GM12878 (cell line): ENCODE measurements at regions not wholly inside any gene's neighbourhood (a gene's known extent, or its start where the extent isn't known, plus 50 kb on each side); places are given as distances from the start of the nearest gene placed in this dataset.

Source experiments
- ATAC-seq: fragments of 200-7000 bp; cut with Tn5 transposase; 3 replicates; pipeline ENCODE4 v1.9.1; 2020; ENCODE audit warnings: mild to moderate bottlenecking, moderate library complexity
- BruUV-seq: library from RNA; stranded (reverse); fragments of 400-500 nt; replicated peaks from 2 replicates; lab custom pipeline; 2021; lab: Mats Ljungman, UMichigan
- CTCF ChIA-PET: fragments of 300-600 bp; sonication (Branson Sonifier 250); formaldehyde crosslinking; extraction: SDS; loops from one replicate; lab custom pipeline; 2021; ENCODE audit warnings: inconsistent platforms; lab: Yijun Ruan, JAX
- POLR2A ChIA-PET: fragments of 350-600 bp; formaldehyde crosslinking; extraction: SDS; loops from one replicate; lab custom pipeline; 2021; ENCODE audit warnings: inconsistent platforms; lab: Charles Lee
- RAD21 ChIA-PET: fragments of 300-600 bp; sonication (Branson Sonifier 250); formaldehyde crosslinking; loops from one replicate; lab custom pipeline; 2023; ENCODE audit warnings: antibody characterized with exemption; ENCODE audit not compliant: unreplicated experiment; lab: Charles Lee
- SMC1A ChIA-PET: fragments of 300-600 bp; sonication (Branson Sonifier 250); formaldehyde crosslinking; loops from one replicate; lab custom pipeline; 2023; ENCODE audit not compliant: unreplicated experiment, uncharacterized antibody; lab: Charles Lee
- DNase-seq: peaks from one replicate; pipeline ENCODE4 v3.0.0-alpha.2; 2011; ENCODE audit warnings: low read depth, low spot score
- FAIRE-seq: peaks from 3 replicates; lab custom pipeline; 2011; peaks lifted over from hg19 to GRCh38; lab: Jason Lieb, UNC
- H2AFZ ChIP-seq: 2 replicates; pipeline ENCODE4 v1.6.0; 2011; ENCODE audit warnings: low read depth, low read length, control low read depth; ENCODE audit not compliant: control insufficient read depth
- H3K27ac ChIP-seq: 2 replicates; pipeline ENCODE4 v1.5.1; 2011; ENCODE audit warnings: control low read depth; ENCODE audit not compliant: control insufficient read depth, insufficient read depth
- H3K27me3 ChIP-seq, 2 experiments: replicated peaks in 1 of 2; 2 replicates each; pipeline versions ENCODE4 v1.6.0 to v1.6.1; 2011; ENCODE audit warnings: low read length in 1 of 2; ENCODE audit not compliant: control insufficient read depth in 2 of 2, insufficient read depth in 2 of 2
- H3K36me3 ChIP-seq, 2 experiments: 2 replicates each; pipeline ENCODE4 v1.5.1; 2011; ENCODE audit warnings: low read length in 1 of 2; ENCODE audit not compliant: control insufficient read depth in 2 of 2, insufficient read depth in 2 of 2
- H3K4me1 ChIP-seq: 2 replicates; pipeline ENCODE4 v1.6.1; 2011; ENCODE audit warnings: mild to moderate bottlenecking, low read length, moderate library complexity, mixed read lengths; ENCODE audit not compliant: control insufficient read depth, insufficient read depth
- H3K4me2 ChIP-seq: 2 replicates; pipeline ENCODE4 v1.6.0; 2011; ENCODE audit warnings: control low read depth; ENCODE audit not compliant: control insufficient read depth, insufficient read depth
- H3K4me3 ChIP-seq: fragments of 200-600 bp; sonication (generic); 2 replicates; pipeline ENCODE4 v1.5.1; 2016
- H3K79me2 ChIP-seq: 2 replicates; pipeline ENCODE4 v1.6.0; 2011; ENCODE audit warnings: low read length; ENCODE audit not compliant: control insufficient read depth, insufficient read depth
- H3K9ac ChIP-seq: 2 replicates; pipeline ENCODE4 v1.8.0; 2011; ENCODE audit warnings: low read length, control low read depth, mixed read lengths; ENCODE audit not compliant: control insufficient read depth, insufficient read depth
- H3K9me3 ChIP-seq: replicated peaks from 3 replicates; pipeline ENCODE4 v1.5.1; 2011; ENCODE audit warnings: mild to moderate bottlenecking, low read length; ENCODE audit not compliant: control insufficient read depth, insufficient read depth
- H4K20me1 ChIP-seq: 2 replicates; pipeline ENCODE4 v1.6.0; 2011; ENCODE audit not compliant: control insufficient read depth, insufficient read depth
- BMI1 ChIP-seq: fragments of 450-650 bp; IDR thresholded peaks from 2 replicates; pipeline ENCODE4 v1.6.1; 2016; ENCODE audit warnings: mild to moderate bottlenecking, moderate library complexity, borderline replicate concordance
- BRCA1 ChIP-seq: IDR thresholded peaks from 2 replicates; pipeline ENCODE4 v1.6.1; 2011; ENCODE audit warnings: low read depth, low read length, improper control_type of control experiment
- CHD1 ChIP-seq: IDR thresholded peaks from 2 replicates; pipeline ENCODE4 v1.6.1; 2012; ENCODE audit warnings: low read depth, low read length, improper control_type of control experiment
- FOXM1 ChIP-seq: IDR thresholded peaks from 2 replicates; pipeline ENCODE4 v1.6.1; 2012; ENCODE audit warnings: low read depth, mild to moderate bottlenecking, inconsistent platforms, low read length, moderate library complexity
- GABPA ChIP-seq: IDR thresholded peaks from 2 replicates; pipeline ENCODE4 v1.6.1; 2014; ENCODE audit warnings: antibody characterized with exemption, low read depth, mild to moderate bottlenecking, inconsistent platforms
- JUNB ChIP-seq: IDR thresholded peaks from 2 replicates; pipeline ENCODE4 v1.6.1; 2016; ENCODE audit warnings: antibody characterized with exemption, mild to moderate bottlenecking
- MEF2B ChIP-seq: fragments of 450-650 bp; IDR thresholded peaks from 2 replicates; pipeline ENCODE4 v1.6.1; 2018; ENCODE audit warnings: mild to moderate bottlenecking, moderate library complexity; ENCODE audit not compliant: partially characterized antibody, poor library complexity, severe bottlenecking
- MXI1 ChIP-seq: fragments of 150-350 bp; IDR thresholded peaks from 2 replicates; pipeline ENCODE4 v1.6.1; 2011; ENCODE audit warnings: low read depth, mild to moderate bottlenecking, inconsistent platforms, low read length, improper control_type of control experiment
- MYB ChIP-seq: fragments of 150-350 bp; IDR thresholded peaks from 2 replicates; pipeline ENCODE4 v1.6.1; 2014; ENCODE audit warnings: mild to moderate bottlenecking, low read depth, low read length, borderline replicate concordance
- MYC ChIP-seq: IDR thresholded peaks from 2 replicates; pipeline ENCODE4 v1.6.1; 2011; ENCODE audit warnings: mild to moderate bottlenecking, low read length, moderate library complexity, inconsistent platforms; ENCODE audit not compliant: insufficient read depth, insufficient replicate concordance, insufficient read length, severe bottlenecking
- RAD21 ChIP-seq: IDR thresholded peaks from 2 replicates; pipeline ENCODE4 v1.6.1; 2011; ENCODE audit warnings: mild to moderate bottlenecking, low read depth, low read length, moderate library complexity; ENCODE audit not compliant: insufficient read depth
- STAT3 ChIP-seq: IDR thresholded peaks from 2 replicates; pipeline ENCODE4 v1.6.1; 2011; ENCODE audit warnings: low read depth, low read length, improper control_type of control experiment
- TAF1 ChIP-seq: IDR thresholded peaks from 2 replicates; pipeline ENCODE4 v1.6.1; 2011; ENCODE audit warnings: mild to moderate bottlenecking, low read depth, low read length, borderline replicate concordance
- ZNF384 ChIP-seq: IDR thresholded peaks from 2 replicates; pipeline ENCODE4 v1.6.1; 2012; ENCODE audit warnings: low read depth, mild to moderate bottlenecking, low read length, improper control_type of control experiment, borderline replicate concordance
- WGBS: methylation state at CpG from one replicate; pipeline ENCODE4 v1.1.6; 2016; ENCODE audit warnings: low lambda C conversion rate; ENCODE audit not compliant: insufficient replicate concordance, insufficient coverage; ENCODE audit errors: missing lambda C conversion rate; 5-methylcytosine and 5-hydroxymethylcytosine counted together
- in situ Hi-C: fragments of 300-500 bp; cut with MboI; formaldehyde crosslinking; loops from 9 replicates; pipeline ENCODE4 v1.14.3; 2018; ENCODE audit warnings: mixed read lengths
- intact Hi-C: fragments of 100-400 bp; cut with micrococcal nuclease; formaldehyde crosslinking; loops from one replicate; pipeline ENCODE4 v1.14.2; 2022; ENCODE audit not compliant: unreplicated experiment
- TF ChIP-seq, protein P1 (sequence below): fragments of 450-650 bp; IDR thresholded peaks from 2 replicates; pipeline ENCODE4 v1.6.1; 2017; ENCODE audit warnings: borderline replicate concordance
- TF ChIP-seq, protein P2 (sequence below): fragments of 450-650 bp; IDR thresholded peaks from 2 replicates; pipeline ENCODE4 v1.6.1; 2016; ENCODE audit warnings: mild to moderate bottlenecking

DNA sequence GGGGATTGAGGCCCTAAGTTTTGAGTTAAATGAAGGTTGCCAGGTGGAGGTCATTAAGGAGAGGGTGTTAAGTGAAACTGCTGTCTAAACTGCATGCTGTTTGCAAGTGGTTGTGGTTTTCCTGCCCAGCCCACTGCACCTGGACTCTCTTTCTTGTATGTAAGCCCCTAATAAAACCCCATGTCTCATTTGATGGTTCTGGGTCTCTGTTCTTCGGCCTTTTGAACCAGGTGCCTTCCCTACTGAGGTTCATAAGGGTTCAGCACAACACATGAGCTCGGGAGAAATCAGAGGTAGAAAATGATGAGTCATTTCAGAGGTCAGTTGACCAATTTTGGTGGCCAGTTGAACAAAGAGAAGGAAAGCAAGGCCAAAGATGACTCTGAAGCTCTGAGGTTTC lies 382.5 kb downstream of the RPS29 start:
- no TSS peak for BruUV-seq
- SMC1A ChIA-PET: no interaction called here
- DNase-seq (no peak), FAIRE-seq (no peak), ATAC-seq (peak; percentile 74)
- intact Hi-C loops: no loop called here
- CTCF ChIA-PET: no interaction called here
- Histone ChIP-seq H3K4me1 (no peaks in the 10 kb centered on the region), H4K20me1 (no peaks in the 10 kb centered on the region), H3K4me3 (no peak overlapping the region), H3K36me3 (no peaks in the 10 kb centered on the region), H3K27me3 (no peaks in the 10 kb centered on the region), H3K4me2 (no peak overlapping the region), H3K27ac (no peak overlapping the region), H3K79me2 (no peaks in the 10 kb centered on the region), H2AFZ (no peak overlapping the region), H3K9ac (no peak overlapping the region), H3K9me3 (no peaks in the 10 kb centered on the region)
- 3% methylated on average over 2 of the region's 2 CpGs for WGBS
- in situ Hi-C loops: no loop called here
- TF ChIP-seq CHD1: no peak
- TF ChIP-seq, protein P1, sequence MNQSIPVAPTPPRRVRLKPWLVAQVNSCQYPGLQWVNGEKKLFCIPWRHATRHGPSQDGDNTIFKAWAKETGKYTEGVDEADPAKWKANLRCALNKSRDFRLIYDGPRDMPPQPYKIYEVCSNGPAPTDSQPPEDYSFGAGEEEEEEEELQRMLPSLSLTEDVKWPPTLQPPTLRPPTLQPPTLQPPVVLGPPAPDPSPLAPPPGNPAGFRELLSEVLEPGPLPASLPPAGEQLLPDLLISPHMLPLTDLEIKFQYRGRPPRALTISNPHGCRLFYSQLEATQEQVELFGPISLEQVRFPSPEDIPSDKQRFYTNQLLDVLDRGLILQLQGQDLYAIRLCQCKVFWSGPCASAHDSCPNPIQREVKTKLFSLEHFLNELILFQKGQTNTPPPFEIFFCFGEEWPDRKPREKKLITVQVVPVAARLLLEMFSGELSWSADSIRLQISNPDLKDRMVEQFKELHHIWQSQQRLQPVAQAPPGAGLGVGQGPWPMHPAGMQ: no peak
- no peak for TF ChIP-seq TAF1
- TF ChIP-seq BMI1: no peak
- TF ChIP-seq GABPA: no peak
- no peak for TF ChIP-seq BRCA1
- TF ChIP-seq RAD21: no peak
- TF ChIP-seq MYB: no peak
- POLR2A ChIA-PET: no interaction called here
- RAD21 ChIA-PET: no interaction called here

DNA sequence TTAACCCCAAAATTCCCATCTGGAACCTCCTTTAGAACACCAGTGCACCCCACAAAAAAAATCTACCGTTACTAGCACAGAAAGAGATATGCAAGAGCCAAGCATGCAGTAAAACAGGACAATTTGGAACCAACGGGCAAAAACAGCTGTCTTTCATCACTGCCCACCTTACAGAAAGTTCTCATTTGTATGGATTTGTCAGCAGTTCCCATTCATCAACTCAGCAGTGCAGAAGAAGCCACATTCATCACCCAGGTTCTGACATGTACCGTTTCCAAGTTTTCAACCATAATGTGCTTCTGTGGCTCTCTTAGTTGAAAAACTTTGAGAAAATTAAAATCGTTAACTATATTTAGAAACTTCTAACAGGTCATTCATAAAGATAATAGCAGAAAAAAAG lies 387.0 kb downstream of the RPS29 start:
- no peak overlapping the region for H3K4me2 ChIP-seq
- H3K4me3 ChIP-seq: no peak overlapping the region
- no peaks in the 10 kb centered on the region for H3K27me3 ChIP-seq
- RAD21 ChIA-PET: no interaction called here
- 4% methylated on average over 4 of the region's 4 CpGs for WGBS
- H3K4me1 ChIP-seq: no peaks in the 10 kb centered on the region
- H3K36me3 ChIP-seq: no peaks in the 10 kb centered on the region
- CTCF ChIA-PET: no interaction called here
- intact Hi-C loops (no loop called here), in situ Hi-C loops (no loop called here)
- H2AFZ ChIP-seq: no peak overlapping the region
- DNase-seq: no peak
- SMC1A ChIA-PET: no interaction called here
- no peaks in the 10 kb centered on the region for H4K20me1 ChIP-seq
- H3K9ac ChIP-seq: no peak overlapping the region
- no TSS peak for BruUV-seq
- POLR2A ChIA-PET: no interaction called here
- no peak overlapping the region for H3K27ac ChIP-seq
- H3K79me2 ChIP-seq: no peaks in the 10 kb centered on the region
- no peaks in the 10 kb centered on the region for H3K9me3 ChIP-seq
- ATAC-seq: no peak
- no peak for FAIRE-seq
- TF ChIP-seq MXI1: no peak
- TF ChIP-seq, protein P2, sequence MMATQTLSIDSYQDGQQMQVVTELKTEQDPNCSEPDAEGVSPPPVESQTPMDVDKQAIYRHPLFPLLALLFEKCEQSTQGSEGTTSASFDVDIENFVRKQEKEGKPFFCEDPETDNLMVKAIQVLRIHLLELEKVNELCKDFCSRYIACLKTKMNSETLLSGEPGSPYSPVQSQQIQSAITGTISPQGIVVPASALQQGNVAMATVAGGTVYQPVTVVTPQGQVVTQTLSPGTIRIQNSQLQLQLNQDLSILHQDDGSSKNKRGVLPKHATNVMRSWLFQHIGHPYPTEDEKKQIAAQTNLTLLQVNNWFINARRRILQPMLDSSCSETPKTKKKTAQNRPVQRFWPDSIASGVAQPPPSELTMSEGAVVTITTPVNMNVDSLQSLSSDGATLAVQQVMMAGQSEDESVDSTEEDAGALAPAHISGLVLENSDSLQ: no peak
- no peak for TF ChIP-seq MEF2B
- TF ChIP-seq STAT3: no peak
- no peak for TF ChIP-seq FOXM1
- no peak for TF ChIP-seq ZNF384
- no peak for TF ChIP-seq JUNB
- no peak for TF ChIP-seq MYC
